OCI-LY7 (cell line): ENCODE measurements at regions not wholly inside any gene's neighbourhood (a gene's known extent, or its start where the extent isn't known, plus 50 kb on each side); places are given as distances from the start of the nearest gene placed in this dataset.

Experiments
- BruUV-seq: library from RNA; stranded (reverse); fragments of 400-500 nt; replicated peaks from 2 replicates; lab custom pipeline; 2021; lab: Mats Ljungman, UMichigan
- CTCF ChIA-PET: fragments of 300-600 bp; sonication (Branson Sonifier 250); formaldehyde crosslinking; loops from one replicate; lab custom pipeline; 2022; ENCODE audit warnings: antibody characterized with exemption; ENCODE audit not compliant: unreplicated experiment; lab: Charles Lee
- POLR2A ChIA-PET: fragments of 300-600 bp; sonication (Branson Sonifier 250); formaldehyde crosslinking; loops from one replicate; lab custom pipeline; 2022; ENCODE audit warnings: antibody characterized with exemption; lab: Charles Lee
- DNase-seq: peaks from one replicate; pipeline ENCODE4 v3.0.0-alpha.2; 2015; ENCODE audit warnings: low spot score
- H2AFZ ChIP-seq: fragments of 200-600 bp; sonication (generic), shearing (Covaris generic); 2 replicates; pipeline ENCODE4 v1.6.1; 2014; ENCODE audit warnings: mild to moderate bottlenecking, antibody characterized with exemption, low read length, moderate library complexity
- H3K27ac ChIP-seq: fragments of 200-600 bp; sonication (generic); 2 replicates; pipeline ENCODE4 v1.5.1; 2014; ENCODE audit warnings: mixed run types, low read depth, mild to moderate bottlenecking, moderate library complexity, low read length, inconsistent platforms; ENCODE audit not compliant: poor library complexity, severe bottlenecking
- H3K36me3 ChIP-seq: fragments of 200-600 bp; sonication (generic); 2 replicates; pipeline ENCODE4 v1.6.1; 2014; ENCODE audit warnings: mild to moderate bottlenecking, antibody characterized with exemption, low read length, moderate library complexity, mixed read lengths; ENCODE audit not compliant: insufficient read depth
- H3K4me1 ChIP-seq: fragments of 200-600 bp; sonication (generic); 2 replicates; pipeline ENCODE4 v1.5.1; 2014; ENCODE audit warnings: mild to moderate bottlenecking, low read length; ENCODE audit not compliant: insufficient read depth, poor library complexity, severe bottlenecking
- H3K4me2 ChIP-seq: fragments of 200-600 bp; sonication (generic); 2 replicates; pipeline ENCODE4 v1.6.1; 2014; ENCODE audit warnings: mild to moderate bottlenecking, low read length
- H3K4me3 ChIP-seq: fragments of 200-600 bp; sonication (generic); 2 replicates; pipeline ENCODE4 v1.5.1; 2014; ENCODE audit warnings: mild to moderate bottlenecking, low read depth, low read length; ENCODE audit not compliant: poor library complexity, severe bottlenecking
- H3K79me2 ChIP-seq: fragments of 200-600 bp; sonication (generic); 2 replicates; pipeline ENCODE4 v1.6.1; 2016; ENCODE audit warnings: low read depth, mild to moderate bottlenecking, low read length, moderate library complexity, mixed read lengths; ENCODE audit not compliant: insufficient read depth
- H3K9me2 ChIP-seq: fragments of 200-600 bp; sonication (generic); 2 replicates; pipeline ENCODE4 v1.6.1; 2016; ENCODE audit warnings: mild to moderate bottlenecking, low read length, mixed read lengths; ENCODE audit not compliant: insufficient read depth
- H3K9me3 ChIP-seq: fragments of 200-600 bp; sonication (generic); 2 replicates; pipeline ENCODE4 v1.6.1; 2014; ENCODE audit warnings: mild to moderate bottlenecking, mixed run types, low read length, mixed read lengths
- H4K20me1 ChIP-seq: fragments of 200-600 bp; sonication (generic); 2 replicates; pipeline ENCODE4 v1.6.1; 2014; ENCODE audit warnings: mild to moderate bottlenecking, antibody characterized with exemption, low read length, moderate library complexity, mixed read lengths; ENCODE audit not compliant: insufficient read depth
- CTCF ChIP-seq: fragments of 200-600 bp; sonication (generic); conservative IDR thresholded peaks from 2 replicates; pipeline ENCODE4 v1.5.1; 2014; ENCODE audit warnings: mild to moderate bottlenecking, antibody characterized with exemption, low read length, moderate library complexity, mixed read lengths
- EZH2phosphoT487 ChIP-seq: fragments of 200-600 bp; sonication (generic); IDR thresholded peaks from 2 replicates; pipeline ENCODE4 v1.6.1; 2018; ENCODE audit warnings: low read depth, borderline replicate concordance, mild to moderate bottlenecking, mixed run types, antibody characterized with exemption, low read length, moderate library complexity, mixed read lengths
- intact Hi-C: fragments of 100-400 bp; cut with micrococcal nuclease; formaldehyde crosslinking; loops from one replicate; pipeline ENCODE4 v1.10.0; 2022; ENCODE audit not compliant: unreplicated experiment

GRCh38 chr14:45867046-45867894, 614.3 kb upstream of the MIS18BP1 start:
- no TSS peak for BruUV-seq
- Histone ChIP-seq H2AFZ (no peak overlapping the region), H4K20me1 (no peaks in the 10 kb centered on the region), H3K4me3 (no peak overlapping the region), H3K27ac (no peak overlapping the region), H3K36me3 (no peaks in the 10 kb centered on the region), H3K4me1 (no peaks in the 10 kb centered on the region), H3K79me2 (no peaks in the 10 kb centered on the region), H3K9me2 (no peaks in the 10 kb centered on the region), H3K9me3 (no peaks in the 10 kb centered on the region), H3K4me2 (no peak overlapping the region)
- ChIA-PET POLR2A (no interaction called here), CTCF (no interaction called here)
- DNase-seq = no peak
- TF ChIP-seq EZH2phosphoT487 = no peak
- TF ChIP-seq CTCF = no peak
- intact Hi-C loops = no loop called here

GRCh38 chr14:45838597-45838996, 585.6 kb upstream of the MIS18BP1 start:
- POLR2A ChIA-PET = no interaction called here
- CTCF ChIA-PET = no interaction called here
- no peak overlapping the region for H3K4me2 ChIP-seq

More at GRCh38 chr14:45838597-45838996, 585.6 kb upstream of the MIS18BP1 start:
- H3K36me3 ChIP-seq = no peaks in the 10 kb centered on the region
- no peak overlapping the region for H3K4me3 ChIP-seq
- H4K20me1 ChIP-seq = no peaks in the 10 kb centered on the region
- intact Hi-C loops = no loop called here
- no peak overlapping the region for H3K27ac ChIP-seq
- H3K79me2 ChIP-seq = no peaks in the 10 kb centered on the region
- no peaks in the 10 kb centered on the region for H3K9me3 ChIP-seq
- no peaks in the 10 kb centered on the region for H3K4me1 ChIP-seq
- no peaks in the 10 kb centered on the region for H3K9me2 ChIP-seq
- BruUV-seq = no TSS peak
- H2AFZ ChIP-seq = no peak overlapping the region
- TF ChIP-seq CTCF (peak; percentile 50), EZH2phosphoT487 (no peak)
- peak; percentile 0 for DNase-seq
